GM12892 (cell line): ENCODE measurements at regions not wholly inside any gene's neighbourhood (a gene's known extent, or its start where the extent isn't known, plus 50 kb on each side); places are given as distances from the start of the nearest gene placed in this dataset.

Experiments used
- POLR2A ChIP-seq: IDR thresholded peaks from 2 replicates; pipeline ENCODE4 v1.6.1; 2011; ENCODE audit warnings: low read depth, low read length, control low read depth
- POLR2AphosphoS5 ChIP-seq: IDR thresholded peaks from 2 replicates; pipeline ENCODE4 v1.6.1; 2011; ENCODE audit warnings: low read depth, low read length, control low read depth
- TAF1 ChIP-seq: IDR thresholded peaks from 2 replicates; pipeline ENCODE4 v1.6.1; 2011; ENCODE audit warnings: low read depth, mild to moderate bottlenecking, control low read depth, low read length, borderline replicate concordance

DNA sequence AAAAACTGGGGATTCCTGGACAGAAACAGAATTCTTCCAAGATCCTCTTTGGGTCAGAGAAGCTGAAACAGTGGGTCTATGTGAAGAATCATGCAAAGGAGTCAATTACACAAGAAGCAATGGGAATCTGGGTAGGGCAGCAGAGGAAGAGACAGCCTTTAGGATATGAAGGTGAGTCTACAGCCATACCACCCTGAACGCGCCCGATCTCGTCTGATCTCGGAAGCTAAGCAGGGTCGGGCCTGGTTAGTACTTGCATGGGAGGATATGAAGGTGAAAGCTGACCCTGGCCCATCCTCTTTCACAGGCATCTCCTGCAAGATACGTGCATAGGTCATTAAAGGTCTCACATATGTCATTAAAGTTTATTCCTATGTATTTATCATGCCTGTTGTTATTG lies 1080.9 kb upstream of the FANCL start:
- TF ChIP-seq POLR2A (no peak), POLR2AphosphoS5 (no peak), TAF1 (no peak)
